HG03066 (cell line): ENCODE measurements at regions not wholly inside any gene's neighbourhood (a gene's known extent, or its start where the extent isn't known, plus 50 kb on each side); places are given as distances from the start of the nearest gene placed in this dataset.
"Not testable (repeated sequence)": the region's sequence is repeated elsewhere in the genome, so short reads cannot be mapped to it uniquely, and the experiment has no call there.

Source experiments
- ATAC-seq: cut with Tn5 transposase; IDR thresholded peaks from one replicate; pipeline ENCODE4 v1.9.1; 2021; ENCODE audit warnings: low read depth; ENCODE audit not compliant: unreplicated experiment

- ATAC-seq, result no peak
Measured at GRCh38 chr2:48043131-48043700, 136.9 kb upstream of the FBXO11 start.

- ATAC-seq, result no peak
Measured at GRCh38 chr2:48043746-48044145, 137.4 kb upstream of the FBXO11 start.

GRCh38 chr2:48045613-48046012 is 139.3 kb upstream of the FBXO11 start:
- no peak for ATAC-seq

GRCh38 chr2:48048476-48049171 is 142.3 kb upstream of the FBXO11 start:
- ATAC-seq, result no peak

- ATAC-seq, result no peak
Measured at GRCh38 chr2:48049371-48049770, 143.1 kb upstream of the FBXO11 start.

GRCh38 chr2:48050711-48051110 is 144.4 kb upstream of the FBXO11 start:
- ATAC-seq, result no peak

GRCh38 chr2:48059975-48060374 is 153.7 kb upstream of the FBXO11 start:
- no peak for ATAC-seq

- not testable (repeated sequence) for ATAC-seq
Measured at GRCh38 chr2:48061656-48062055, 155.4 kb upstream of the FBXO11 start.

- no peak for ATAC-seq
Measured at GRCh38 chr2:48065096-48065495, 158.8 kb upstream of the FBXO11 start.

- ATAC-seq, result no peak
Measured at GRCh38 chr2:48066000-48066399, 159.7 kb upstream of the FBXO11 start.

- ATAC-seq, result no peak
Measured at GRCh38 chr2:48069769-48070168, 163.5 kb upstream of the FBXO11 start.

GRCh38 chr2:48070415-48070814 is 164.1 kb upstream of the FBXO11 start:
- no peak for ATAC-seq

GRCh38 chr2:48072583-48072982 is 166.3 kb upstream of the FBXO11 start:
- no peak for ATAC-seq

- ATAC-seq, result no peak
Measured at GRCh38 chr2:48075631-48076030, 169.3 kb upstream of the FBXO11 start.

- ATAC-seq, result no peak
Measured at GRCh38 chr2:48080534-48081316, 174.4 kb upstream of the FBXO11 start.

GRCh38 chr2:48081317-48081628 is 175.0 kb upstream of the FBXO11 start:
- ATAC-seq, result no peak

GRCh38 chr2:48085888-48086287 is 179.6 kb upstream of the FBXO11 start:
- no peak for ATAC-seq

GRCh38 chr2:48088994-48089393 is 182.7 kb upstream of the FBXO11 start:
- ATAC-seq, result no peak

GRCh38 chr2:48089644-48090043 is 183.3 kb upstream of the FBXO11 start:
- no peak for ATAC-seq

- ATAC-seq, result no peak
Measured at GRCh38 chr2:48092846-48093803, 186.8 kb upstream of the FBXO11 start.

- not testable (repeated sequence) for ATAC-seq
Measured at GRCh38 chr2:48096765-48097164, 190.5 kb upstream of the FBXO11 start.
